A549 (cell line): ENCODE measurements at regions not wholly inside any gene's neighbourhood (a gene's known extent, or its start where the extent isn't known, plus 50 kb on each side); places are given as distances from the start of the nearest gene placed in this dataset.

Experiments used
- ATAC-seq, 2 experiments: fragments of 200-7000 bp in 1 of 2; fragments of >200 bp in 1 of 2; cut with Nextera tagmentation in 1 of 2; cut with Tn5 transposase in 1 of 2; 3 replicates each; pipeline versions ENCODE4 v1.8.0 to v1.9.1; 2018 to 2020; ENCODE audit warnings: mild to moderate bottlenecking in 1 of 2, moderate library complexity in 1 of 2
- CTCF ChIA-PET: fragments of 300-600 bp; sonication (Branson Sonifier 250); formaldehyde crosslinking; extraction: SDS; loops from one replicate; lab custom pipeline; 2021; ENCODE audit warnings: antibody characterized with exemption, inconsistent platforms; lab: Yijun Ruan, JAX
- POLR2A ChIA-PET: fragments of 350-600 bp; formaldehyde crosslinking; extraction: SDS; loops from one replicate; lab custom pipeline; 2021; ENCODE audit warnings: antibody characterized with exemption, inconsistent platforms; lab: Yijun Ruan, JAX
- DNase-seq, 2 experiments: peaks; one replicate each; pipeline versions ENCODE4 v3.0.0 to v3.0.0-alpha.2; 2011 to 2016; ENCODE audit warnings: low read depth in 1 of 2, low spot score in 1 of 2
- FAIRE-seq: peaks from 2 replicates; lab custom pipeline; 2011; peaks lifted over from hg19 to GRCh38; lab: Jason Lieb, UNC
- H3K27ac ChIP-seq, 2 experiments: fragments of >200 bp; sonication (Bioruptor Twin); formaldehyde crosslinking; 3 replicates each; pipeline ENCODE4 v1.5.1; 2016 to 2017
- H3K4me1 ChIP-seq: fragments of >200 bp; sonication (Bioruptor Twin); formaldehyde crosslinking; 3 replicates; pipeline ENCODE4 v1.6.1; 2016
- H3K4me2 ChIP-seq: fragments of >200 bp; sonication (Bioruptor Twin); formaldehyde crosslinking; 3 replicates; pipeline ENCODE4 v1.6.1; 2016
- H3K4me3 ChIP-seq: fragments of >200 bp; sonication (Bioruptor Twin); formaldehyde crosslinking; 3 replicates; pipeline ENCODE4 v1.5.1; 2016
- H3K9me3 ChIP-seq: fragments of >200 bp; sonication (Bioruptor Twin); formaldehyde crosslinking; 3 replicates; pipeline ENCODE4 v1.6.1; 2016
- ATOH8 ChIP-seq: fragments of 250-450 bp; sonication (Bioruptor Pico); IDR thresholded peaks from 2 replicates; pipeline ENCODE4 v1.5.0; 2020; ENCODE audit warnings: low read depth, mild to moderate bottlenecking, moderate library complexity
- CHD2 ChIP-seq: fragments of 150-350 bp; IDR thresholded peaks from 2 replicates; pipeline ENCODE4 v1.6.1; 2014; ENCODE audit warnings: low read length; ENCODE audit not compliant: partially characterized antibody
- CTCF ChIP-seq: fragments of >200 bp; sonication (Bioruptor Twin); formaldehyde crosslinking; IDR thresholded peaks from 3 replicates; pipeline ENCODE4 v1.5.1; 2016
- ESRRA ChIP-seq: fragments of 150-350 bp; IDR thresholded peaks from 2 replicates; pipeline ENCODE4 v1.6.1; 2014; ENCODE audit warnings: mild to moderate bottlenecking, low read length, borderline replicate concordance
- HDAC2 ChIP-seq: fragments of 200-600 bp; sonication (generic); IDR thresholded peaks from 2 replicates; pipeline ENCODE4 v1.6.1; 2016
- HOXB5 ChIP-seq: fragments of 250-450 bp; sonication (Bioruptor Pico); IDR thresholded peaks from 2 replicates; pipeline ENCODE4 v1.5.0; 2020; ENCODE audit warnings: mild to moderate bottlenecking, moderate library complexity
- JUN ChIP-seq, 2 experiments: fragments of >200 bp; sonication (Bioruptor Twin); formaldehyde crosslinking; IDR thresholded peaks; 2 replicates in 1 of 2; 3 replicates in 1 of 2; pipeline ENCODE4 v1.6.1; 2016 to 2017
- KDM1A ChIP-seq: fragments of 200-600 bp; sonication (generic); IDR thresholded peaks from 2 replicates; pipeline ENCODE4 v1.6.1; 2016; ENCODE audit warnings: low read depth, mild to moderate bottlenecking
- KDM5A ChIP-seq: fragments of 200-600 bp; sonication (generic); IDR thresholded peaks from 2 replicates; pipeline ENCODE4 v1.6.1; 2016; ENCODE audit warnings: antibody characterized with exemption, mild to moderate bottlenecking
- MAFK ChIP-seq: fragments of 450-650 bp; IDR thresholded peaks from 2 replicates; pipeline ENCODE4 v1.6.1; 2014; ENCODE audit not compliant: partially characterized antibody
- MAX ChIP-seq: IDR thresholded peaks from 2 replicates; pipeline ENCODE4 v1.6.1; 2012
- PHF8 ChIP-seq: fragments of 200-600 bp; sonication (generic); IDR thresholded peaks from 2 replicates; pipeline ENCODE4 v1.6.1; 2016; ENCODE audit warnings: low read depth, mild to moderate bottlenecking, antibody characterized with exemption, moderate library complexity, borderline replicate concordance
- POLR2A ChIP-seq: IDR thresholded peaks from 2 replicates; pipeline ENCODE4 v1.6.1; 2012; ENCODE audit warnings: mild to moderate bottlenecking, low read length
- RARB ChIP-seq: fragments of 250-450 bp; sonication (Bioruptor Pico); IDR thresholded peaks from 2 replicates; pipeline ENCODE4 v1.8.0; 2021; ENCODE audit warnings: mild to moderate bottlenecking, moderate library complexity
- RCOR1 ChIP-seq: fragments of 150-350 bp; IDR thresholded peaks from 2 replicates; pipeline ENCODE4 v1.6.1; 2014; ENCODE audit warnings: antibody characterized with exemption, low read length, low read depth
- REST ChIP-seq: fragments of 200-600 bp; sonication (generic); IDR thresholded peaks from 2 replicates; pipeline ENCODE4 v1.6.1; 2016; ENCODE audit warnings: antibody characterized with exemption, mild to moderate bottlenecking, moderate library complexity
- RFX5 ChIP-seq: fragments of 450-650 bp; IDR thresholded peaks from 2 replicates; pipeline ENCODE4 v1.7.1; 2014; ENCODE audit warnings: antibody characterized with exemption, mild to moderate bottlenecking, moderate library complexity
- TFCP2L1 ChIP-seq: fragments of 250-450 bp; sonication (Bioruptor Pico); IDR thresholded peaks from 2 replicates; pipeline ENCODE4 v1.5.0; 2021; ENCODE audit warnings: mild to moderate bottlenecking
- USF2 ChIP-seq: fragments of 450-650 bp; IDR thresholded peaks from 2 replicates; pipeline ENCODE4 v1.6.1; 2014; ENCODE audit warnings: antibody characterized with exemption
- ZNF302 ChIP-seq: fragments of 250-450 bp; sonication (Bioruptor Pico); IDR thresholded peaks from 2 replicates; pipeline ENCODE4 v1.9.0; 2021; ENCODE audit warnings: inconsistent platforms, mild to moderate bottlenecking, moderate library complexity
- ZSCAN20 ChIP-seq: fragments of 250-450 bp; sonication (Bioruptor Pico); IDR thresholded peaks from 2 replicates; pipeline ENCODE4 v1.8.0; 2022; ENCODE audit warnings: mild to moderate bottlenecking, moderate library complexity
- WGBS: methylation state at CpG from one replicate; pipeline ENCODE4 v1.1.6; 2017; ENCODE audit errors: missing lambda C conversion rate; 5-methylcytosine and 5-hydroxymethylcytosine counted together

GRCh38 chr2:217412277-217412676 lies 552.4 kb upstream of the TNP1 start (continued):
- TF ChIP-seq ATOH8 = no peak
- no peak for TF ChIP-seq CTCF
- no peak for TF ChIP-seq USF2

GRCh38 chr2:217410681-217410960 lies 550.8 kb upstream of the TNP1 start:
- no peak for FAIRE-seq
- WGBS = 60% methylated on average over 2 of the region's 2 CpGs
- TF ChIP-seq POLR2A (no peak), RCOR1 (no peak), RARB (CRISPR knock-in tag) (no peak), ZSCAN20 (no peak), HOXB5 (CRISPR knock-in tag) (no peak), TFCP2L1 (no peak), KDM5A (no peak), JUN (IDR thresholded peaks at IDR 0.05) (no peak), CHD2 (no peak), ZNF302 (CRISPR knock-in tag) (no peak), PHF8 (no peak), HDAC2 (no peak), MAFK (no peak), ESRRA (no peak), RFX5 (no peak)
- no peak for ATAC-seq
- Histone ChIP-seq H3K4me3 (no peak overlapping the region), H3K4me1 (no peaks in the 10 kb centered on the region), H3K27ac (no peak overlapping the region), H3K4me2 (no peak overlapping the region), H3K9me3 (no peaks in the 10 kb centered on the region)
- DNase-seq = no peak
- POLR2A ChIA-PET = no interaction called here
- CTCF ChIA-PET = no interaction called here

GRCh38 chr2:217409949-217410680 lies 550.3 kb upstream of the TNP1 start:
- WGBS = 61% methylated on average over 2 of the region's 2 CpGs
- DNase-seq = no peak
- TF ChIP-seq POLR2A (no peak), CHD2 (no peak), MAX (no peak), HDAC2 (no peak), MAFK (no peak), CTCF (no peak), KDM1A (no peak), REST (no peak), ZNF302 (CRISPR knock-in tag) (no peak)
- TF ChIP-seq, all 56 proteins: peak for 0
- no peak for FAIRE-seq
- no peaks in the 10 kb centered on the region for H3K9me3 ChIP-seq
- no peak overlapping the region for H3K4me3 ChIP-seq
- no peak overlapping the region for H3K27ac ChIP-seq
- ATAC-seq = no peak
- POLR2A ChIA-PET = no interaction called here
- H3K4me1 ChIP-seq = no peaks in the 10 kb centered on the region
- CTCF ChIA-PET = no interaction called here
- no peak overlapping the region for H3K4me2 ChIP-seq
